C4-2B (cell line): ENCODE measurements at regions not wholly inside any gene's neighbourhood (a gene's known extent, or its start where the extent isn't known, plus 50 kb on each side); places are given as distances from the start of the nearest gene placed in this dataset.
"Not testable (repeated sequence)": the region's sequence is repeated elsewhere in the genome, so short reads cannot be mapped to it uniquely, and the experiment has no call there.

Source experiments
- CTCF ChIP-seq: fragments of 450-650 bp; conservative IDR thresholded peaks from 2 replicates; pipeline ENCODE4 v1.5.1; 2017; ENCODE audit warnings: mild to moderate bottlenecking
- ZFX ChIP-seq: fragments of 450-650 bp; IDR thresholded peaks from 2 replicates; pipeline ENCODE4 v1.6.1; 2017

- not testable (repeated sequence) for TF ChIP-seq ZFX, CTCF
Measured at GRCh38 chr5:118063836-118064235, 924.5 kb downstream of the DTWD2 start.
